Erythroblast (primary cell): ENCODE measurements at regions not wholly inside any gene's neighbourhood (a gene's known extent, or its start where the extent isn't known, plus 50 kb on each side); places are given as distances from the start of the nearest gene placed in this dataset.
"Not testable (repeated sequence)": the region's sequence is repeated elsewhere in the genome, so short reads cannot be mapped to it uniquely, and the experiment has no call there.

Source experiments
- GATA1 ChIP-seq: IDR thresholded peaks from 2 replicates; pipeline ENCODE4 v1.6.1; 2011; ENCODE audit warnings: low read depth, mild to moderate bottlenecking, control low read depth, low read length, moderate library complexity
- POLR2A ChIP-seq: IDR thresholded peaks from 2 replicates; pipeline ENCODE4 v1.6.1; 2011; ENCODE audit warnings: mild to moderate bottlenecking, low read length

GRCh38 chr17:64799543-64800188, 119.6 kb downstream of the LRRC37A3 start:
- not testable (repeated sequence) for TF ChIP-seq POLR2A, GATA1
